HG03342 (cell line): ENCODE measurements at regions not wholly inside any gene's neighbourhood (a gene's known extent, or its start where the extent isn't known, plus 50 kb on each side); places are given as distances from the start of the nearest gene placed in this dataset.

Experiments used
- ATAC-seq: cut with Tn5 transposase; IDR thresholded peaks from one replicate; pipeline ENCODE4 v1.9.1; 2021; ENCODE audit warnings: mild to moderate bottlenecking, moderate library complexity; ENCODE audit not compliant: unreplicated experiment

DNA sequence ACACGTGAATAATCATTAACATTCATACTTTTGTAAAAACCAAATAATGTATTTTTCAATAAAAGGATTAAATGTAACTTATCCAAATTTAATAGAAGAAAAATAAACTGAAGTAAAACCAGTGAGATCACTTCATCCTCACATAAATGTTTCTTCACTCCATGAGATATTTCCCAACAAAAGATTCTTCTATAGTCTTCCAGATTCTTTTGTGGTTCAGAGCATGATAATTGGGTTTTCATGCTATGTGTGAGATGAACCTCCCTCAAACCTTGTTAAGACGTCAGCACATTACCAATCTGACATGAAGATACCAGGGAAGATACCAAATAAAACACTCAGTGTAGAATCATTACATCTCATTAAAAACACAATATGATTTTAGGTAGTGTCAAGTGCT is 62.9 kb upstream of the OXGR1 start:
- no peak for ATAC-seq

DNA sequence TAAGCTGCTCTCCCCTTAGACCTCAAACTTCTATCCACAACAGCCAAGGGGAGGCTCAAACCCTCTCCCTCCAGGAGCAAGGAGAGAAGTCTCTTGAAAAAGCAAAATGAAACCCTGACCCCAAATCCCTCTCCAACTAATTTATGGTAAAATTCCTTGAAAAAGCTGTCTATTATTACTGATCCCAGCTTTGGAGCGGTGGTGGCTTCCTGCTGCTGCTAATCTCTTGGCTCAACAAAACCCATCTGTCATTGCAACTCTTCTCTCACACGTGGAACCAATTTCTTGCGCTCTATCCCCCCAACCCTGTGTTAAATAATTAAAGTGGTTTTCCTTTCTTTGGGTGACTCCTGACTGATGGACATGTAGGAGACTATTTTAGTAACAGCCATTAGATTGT is 64.1 kb upstream of the OXGR1 start:
- no peak for ATAC-seq

DNA sequence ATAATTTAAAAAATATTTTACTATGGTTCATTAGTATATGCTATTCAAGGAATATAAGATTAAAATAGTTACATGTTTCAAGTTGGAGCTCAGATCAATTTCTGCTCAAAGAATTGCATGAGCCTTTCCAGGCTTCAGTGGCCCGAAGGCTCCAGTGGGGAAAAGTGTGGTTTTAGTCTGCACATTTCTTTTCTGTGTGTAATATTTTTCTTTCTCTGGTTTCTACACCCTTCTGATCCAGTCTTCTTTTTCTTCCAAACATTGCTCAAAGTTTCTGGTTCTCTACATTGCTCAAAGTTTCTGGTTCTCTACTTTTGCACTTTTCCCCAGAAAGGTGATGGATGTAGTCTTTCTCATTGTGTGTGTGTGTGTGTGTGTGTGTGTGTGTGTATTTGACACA is 64.7 kb upstream of the OXGR1 start:
- ATAC-seq, result no peak

DNA sequence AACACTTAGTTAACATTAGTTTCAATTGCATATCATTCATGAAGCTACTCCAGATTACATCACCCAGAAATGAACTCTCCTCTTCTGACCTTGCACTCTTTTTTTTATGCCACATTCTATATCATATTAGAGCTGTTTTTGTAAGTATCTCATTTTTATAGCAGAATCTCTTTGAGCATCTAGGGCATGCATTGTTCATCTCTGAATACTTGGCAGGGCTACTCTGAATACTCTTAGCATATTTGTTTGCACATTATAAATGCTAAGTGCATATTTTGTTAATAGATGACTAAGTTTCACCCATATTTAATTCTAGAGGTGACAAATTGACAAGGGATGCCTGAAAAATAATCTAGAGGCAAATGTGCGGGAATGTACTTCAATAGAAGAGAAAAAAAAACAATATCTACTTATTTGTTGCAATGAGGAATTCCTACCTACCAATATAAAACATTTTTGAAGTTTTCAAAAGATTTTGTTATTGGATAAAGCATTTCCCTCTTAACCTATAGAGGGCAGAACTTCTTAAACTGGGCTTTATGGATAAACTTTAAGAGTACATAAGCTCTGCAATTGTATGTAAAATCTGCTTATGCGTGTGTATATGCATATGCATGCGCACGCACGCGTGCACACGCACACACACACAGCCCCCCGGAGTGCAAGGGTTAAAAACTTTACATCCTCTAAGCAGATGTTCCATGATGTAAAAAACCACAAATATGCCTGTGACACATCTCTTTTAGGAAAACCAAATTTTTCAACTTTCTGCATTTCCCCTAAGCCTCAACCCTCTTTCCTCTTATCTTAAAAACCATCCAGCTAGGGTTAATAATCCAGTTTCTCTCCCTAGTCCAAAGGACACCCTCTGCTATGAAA is 73.0 kb upstream of the OXGR1 start:
- ATAC-seq, result no peak

DNA sequence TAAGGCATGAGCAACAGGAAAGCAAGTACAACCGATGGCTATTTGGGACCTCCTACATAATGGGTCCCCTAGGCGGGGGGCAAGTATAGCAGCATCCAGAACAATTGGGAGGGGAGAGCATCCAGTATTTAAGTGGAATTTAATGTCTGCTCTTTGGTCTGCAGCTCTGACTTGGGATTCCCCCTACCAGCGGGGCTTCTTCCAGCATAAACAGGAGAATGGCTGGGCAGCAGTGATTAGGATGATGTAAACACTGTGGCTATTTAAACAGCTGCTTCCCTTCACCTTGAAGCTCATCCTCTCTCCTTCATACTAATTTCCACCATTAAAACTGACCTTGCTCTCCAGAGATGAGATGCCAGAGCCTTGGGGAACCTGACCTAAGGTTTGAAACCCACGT is 73.9 kb upstream of the OXGR1 start:
- ATAC-seq, result no peak

DNA sequence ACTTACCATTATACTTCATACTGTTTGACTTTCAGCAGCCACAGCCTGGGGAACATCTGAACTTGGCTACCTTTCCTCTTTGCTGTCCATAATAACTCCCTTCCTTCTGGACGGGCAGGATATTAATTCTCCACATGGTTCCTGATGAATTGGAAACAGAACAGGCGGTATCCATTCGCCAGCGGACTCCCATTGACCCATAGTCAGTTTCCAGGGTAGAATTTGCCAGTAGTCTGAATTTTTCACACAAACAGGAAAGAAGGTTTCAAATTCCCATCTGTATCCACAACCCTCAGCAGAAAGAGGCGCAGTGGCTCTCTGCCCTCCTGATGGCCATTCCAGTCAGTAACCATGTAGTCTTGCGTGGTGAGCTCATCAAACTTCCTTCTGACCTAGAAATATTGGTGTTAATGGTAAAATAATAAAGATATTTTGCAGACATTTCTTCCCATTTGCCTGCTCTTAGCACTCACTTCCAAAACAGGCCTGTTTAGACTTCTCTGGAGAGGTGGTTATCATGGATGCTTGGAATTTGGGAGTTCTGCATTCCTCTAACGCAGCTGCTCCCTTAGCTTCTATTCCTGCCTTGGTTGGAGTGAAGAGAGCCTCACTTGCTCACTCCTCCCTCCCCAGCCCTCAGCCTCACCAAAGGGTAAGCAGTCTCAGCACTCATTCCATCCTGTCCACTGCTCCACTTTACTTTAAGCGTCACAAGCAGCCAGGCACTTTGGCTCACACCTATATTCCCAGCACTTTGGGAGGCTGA is 75.0 kb upstream of the OXGR1 start:
- ATAC-seq, result no peak

DNA sequence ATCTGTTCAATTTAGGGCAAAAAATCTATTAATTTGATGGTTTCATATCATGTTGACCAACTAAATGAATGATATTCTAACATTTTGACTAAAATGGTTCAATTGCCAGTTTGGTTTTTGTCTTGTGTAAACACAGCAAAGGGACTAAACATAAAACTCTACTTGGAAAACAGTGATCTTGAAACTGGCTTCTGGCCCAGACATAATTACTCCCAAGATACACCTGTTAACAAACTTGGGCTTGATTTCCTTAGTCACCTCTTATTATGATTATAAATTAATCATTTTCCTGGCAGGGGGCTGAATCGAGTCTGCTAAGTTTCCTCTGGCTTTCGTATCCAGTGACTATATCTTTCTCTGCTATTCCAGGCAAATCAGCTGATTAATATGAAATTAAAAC is 78.0 kb upstream of the OXGR1 start:
- no peak for ATAC-seq

DNA sequence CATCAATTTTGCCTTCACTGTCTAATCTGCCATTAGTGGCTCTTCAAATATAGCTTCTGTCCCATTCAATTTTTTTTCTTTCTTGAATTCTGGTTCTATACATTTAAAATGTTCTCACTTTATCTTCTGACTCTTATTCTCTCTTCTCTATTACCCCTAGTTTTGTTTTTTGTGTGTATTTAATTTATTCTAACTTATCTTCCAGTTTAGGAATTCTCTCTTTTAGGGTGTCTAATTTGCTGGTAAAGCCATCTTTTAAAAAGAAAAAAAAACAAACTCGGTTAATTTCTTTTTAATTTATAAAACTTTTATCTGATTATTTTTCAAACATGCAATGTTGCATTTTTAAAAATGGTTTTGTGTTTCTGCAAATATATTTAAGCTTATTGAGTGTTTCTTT is 80.3 kb upstream of the OXGR1 start:
- ATAC-seq, result no peak

DNA sequence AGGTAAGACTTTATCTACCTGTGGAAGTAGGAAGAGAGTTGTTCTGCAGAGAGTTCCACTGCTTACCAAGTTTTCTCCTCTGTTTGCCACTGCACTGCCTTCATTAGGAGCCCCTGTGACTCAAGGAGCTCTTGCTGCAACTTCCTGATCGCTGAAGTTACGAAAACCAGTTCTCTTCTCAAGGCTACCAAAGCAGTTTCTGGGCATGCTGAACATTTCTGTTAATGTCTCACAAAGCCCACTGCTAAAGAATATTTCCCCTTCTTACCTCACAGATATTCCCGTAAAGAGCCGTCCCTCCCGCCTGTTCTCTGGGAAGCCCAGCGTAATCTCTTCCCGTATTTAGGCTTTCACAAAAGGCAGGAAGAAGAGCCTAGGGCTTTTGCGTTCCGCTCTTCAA is 82.6 kb upstream of the OXGR1 start:
- ATAC-seq, result no peak

DNA sequence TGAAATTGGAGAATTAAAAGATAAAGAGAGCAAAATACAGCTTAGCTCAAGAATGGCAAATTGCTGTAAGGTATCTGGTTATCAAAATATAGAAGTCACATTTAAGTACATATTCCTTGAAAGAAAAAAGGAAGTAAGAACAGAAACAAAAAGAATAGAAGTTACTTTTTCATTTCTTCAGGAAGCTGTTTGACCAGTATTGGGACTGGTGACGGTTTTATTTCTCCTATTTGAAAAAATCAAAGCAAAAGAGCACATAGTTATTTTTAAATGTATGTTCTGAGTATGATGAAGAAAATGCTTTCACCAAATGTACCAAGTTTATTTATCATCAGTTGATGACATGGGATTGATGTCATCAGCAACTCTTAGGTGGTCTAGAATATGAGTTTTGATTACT is 83.1 kb upstream of the OXGR1 start:
- ATAC-seq, result no peak

DNA sequence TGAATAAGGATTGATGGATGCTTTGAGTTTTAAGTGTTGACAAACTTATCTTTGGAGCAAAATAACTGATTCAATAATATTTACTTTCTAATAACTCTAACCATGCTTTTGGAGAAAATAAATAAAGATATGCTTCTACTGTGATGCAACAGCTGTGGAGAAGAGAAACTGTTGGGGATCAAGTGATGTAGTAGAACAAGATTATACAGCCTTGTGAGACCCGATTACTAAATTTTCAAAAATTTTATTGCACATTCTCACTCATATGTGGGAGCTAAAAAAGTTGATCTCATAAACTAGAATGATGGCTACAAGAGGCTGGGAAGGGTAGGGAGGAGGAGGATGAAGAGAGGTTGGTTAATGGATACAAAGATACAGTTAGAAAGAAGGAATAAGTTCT is 85.5 kb upstream of the OXGR1 start:
- no peak for ATAC-seq

DNA sequence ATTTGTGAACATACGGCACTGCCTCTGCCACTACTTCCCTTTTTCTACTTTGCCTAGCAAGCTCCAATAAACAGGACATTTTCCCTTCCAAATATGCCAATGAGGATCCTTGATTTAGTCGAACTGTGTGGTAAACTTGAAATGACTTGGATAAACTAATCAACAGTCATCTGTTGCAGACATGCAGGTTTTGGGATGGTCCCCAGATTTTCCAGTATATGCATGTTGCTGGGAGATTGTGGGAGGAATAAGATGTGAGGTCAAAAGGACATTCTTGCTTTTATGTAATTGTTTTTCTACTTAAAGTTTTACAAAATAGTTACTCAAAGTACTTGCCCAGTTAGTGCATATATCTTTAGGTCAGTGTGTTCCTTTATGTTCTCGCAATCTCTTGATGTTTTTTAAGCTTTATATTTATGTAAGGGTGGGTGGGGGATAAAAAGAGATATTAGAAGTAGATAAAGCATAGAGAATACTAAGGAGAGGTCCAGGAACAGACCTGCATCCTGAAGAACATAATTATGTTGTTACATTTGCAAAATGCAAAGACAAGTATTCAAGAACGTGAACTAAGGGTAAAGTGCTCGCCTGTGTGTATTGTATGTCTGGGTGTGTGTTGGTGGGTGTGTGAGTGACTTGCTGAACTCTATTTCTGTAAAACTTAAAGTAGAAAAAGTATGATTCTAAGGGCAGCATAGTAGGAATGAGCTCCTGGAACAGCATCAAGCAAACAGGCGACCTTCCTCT is 88.4 kb upstream of the OXGR1 start:
- no peak for ATAC-seq

DNA sequence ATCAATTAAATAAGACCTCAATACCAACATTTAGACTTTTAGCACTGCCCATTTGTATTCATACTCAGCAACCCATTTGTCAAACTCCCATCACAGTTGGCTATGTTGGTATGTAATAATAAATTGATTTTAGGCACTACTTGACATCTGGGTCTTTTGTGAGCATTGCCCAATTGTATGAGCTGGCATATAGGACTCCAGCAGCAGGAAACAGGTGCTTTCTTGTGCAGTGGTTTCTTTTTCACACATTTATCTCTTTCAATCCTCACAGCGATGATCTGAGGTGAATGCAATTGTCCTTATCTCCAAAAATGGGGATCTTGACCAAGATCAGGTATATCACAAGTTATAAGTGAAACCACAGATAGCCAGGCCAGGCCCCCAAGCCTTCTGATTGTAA is 96.9 kb upstream of the OXGR1 start:
- no peak for ATAC-seq

DNA sequence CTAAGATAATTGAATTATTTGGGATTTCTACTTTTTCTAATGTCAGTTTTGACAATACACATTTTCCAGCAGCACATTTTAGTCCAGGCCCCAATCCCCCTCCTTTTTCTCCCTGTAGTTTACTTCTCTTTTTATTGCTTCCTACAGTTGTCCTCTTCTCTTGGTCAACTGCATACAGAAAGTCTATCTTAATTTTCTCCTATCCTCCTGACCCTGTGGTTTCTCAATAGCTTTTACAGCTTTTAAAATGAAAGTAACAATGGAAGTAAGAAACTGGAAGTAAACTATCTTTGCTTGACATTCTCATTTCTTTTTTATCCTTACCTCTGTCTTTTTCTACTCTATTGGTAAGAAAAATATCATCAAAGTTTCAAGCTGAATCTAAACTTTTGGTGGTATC is 106.5 kb upstream of the OXGR1 start:
- no peak for ATAC-seq

DNA sequence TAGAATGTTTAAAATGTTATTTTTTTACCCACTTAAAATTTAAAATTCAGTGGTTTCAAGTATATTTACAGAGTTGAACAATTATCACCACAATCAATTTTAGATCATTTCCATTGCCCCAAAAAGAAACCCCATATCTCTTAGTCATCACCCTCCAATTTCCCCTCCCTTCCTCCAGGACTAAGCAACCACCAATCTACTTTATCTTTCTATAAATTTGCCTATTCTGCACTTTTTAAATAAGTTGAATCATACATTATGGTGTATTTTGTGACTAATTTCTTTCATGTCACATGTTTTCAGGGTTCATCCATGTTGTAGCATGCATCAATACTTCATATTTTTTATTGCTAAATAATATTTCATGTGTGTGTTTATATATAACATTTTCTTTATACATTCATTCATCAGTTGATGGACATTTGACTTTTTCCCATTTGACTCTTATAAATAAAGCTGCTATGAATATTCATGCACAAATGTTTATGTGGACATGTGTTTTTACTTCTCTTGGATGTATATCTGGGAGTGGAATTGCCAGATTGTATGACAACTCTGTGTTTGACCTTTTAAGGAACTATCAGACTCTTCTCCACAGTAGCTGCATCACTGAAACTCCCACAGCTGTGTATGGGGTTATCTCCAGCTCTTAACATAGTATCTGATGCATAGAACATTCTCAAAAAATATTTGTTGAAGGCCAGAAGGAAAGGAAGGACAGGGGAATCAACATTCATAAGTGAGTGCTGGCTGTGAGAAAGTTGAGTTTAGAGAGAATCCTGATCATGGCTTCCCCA is 107.8 kb upstream of the OXGR1 start:
- no peak for ATAC-seq

DNA sequence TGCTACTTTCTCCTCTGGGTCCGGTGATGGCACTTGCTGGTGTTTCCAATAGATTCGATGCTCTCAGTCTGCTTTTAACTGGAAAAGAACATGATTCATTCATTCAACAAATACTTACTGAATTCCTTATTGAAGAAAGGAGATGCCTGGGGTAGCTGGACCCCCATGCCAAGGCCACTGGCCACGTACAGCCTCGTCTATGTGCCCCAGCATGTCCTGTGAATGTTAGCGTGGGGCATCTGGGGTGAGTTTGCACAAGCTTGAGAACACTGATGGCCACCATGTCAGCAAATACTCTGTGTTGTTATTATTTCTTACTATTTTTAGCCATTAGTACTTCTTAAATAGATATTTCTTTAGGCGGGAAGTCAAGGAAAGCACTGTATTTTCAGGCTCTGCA is 112.0 kb upstream of the OXGR1 start:
- no peak for ATAC-seq

DNA sequence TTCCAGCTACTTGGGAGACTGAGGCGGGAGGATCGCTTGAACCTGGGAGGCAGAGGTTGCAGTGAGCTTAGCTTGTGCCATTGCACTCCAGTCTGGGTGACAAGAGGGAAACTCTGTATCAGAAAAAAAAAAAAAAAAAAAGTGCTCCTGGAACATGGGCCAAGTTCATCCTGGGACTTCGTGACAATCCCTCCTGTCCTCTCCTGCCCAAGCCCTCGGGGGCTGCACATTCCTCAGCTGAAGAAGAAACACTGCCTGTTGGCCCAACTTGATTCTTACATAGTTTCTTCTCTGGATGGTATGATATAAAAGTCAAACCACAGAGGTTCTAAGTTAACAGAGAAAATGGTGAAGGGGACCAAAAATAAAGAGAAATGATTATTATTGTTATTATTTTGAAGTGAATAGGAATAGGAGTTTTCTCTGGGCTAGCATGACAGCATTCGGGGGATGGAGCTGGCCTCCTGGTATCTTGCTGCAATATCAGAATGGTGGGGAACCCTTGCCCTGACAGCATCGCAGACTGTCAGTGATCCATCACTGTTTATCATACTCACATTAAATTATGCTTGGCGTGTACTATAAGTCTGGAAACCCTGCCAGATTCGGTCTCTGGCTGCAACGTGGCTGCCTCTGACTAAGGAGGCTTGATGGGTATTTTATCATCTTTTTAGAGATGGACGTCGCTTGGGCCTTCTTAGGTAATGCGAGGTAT is 113.7 kb upstream of the OXGR1 start:
- ATAC-seq, result no peak

DNA sequence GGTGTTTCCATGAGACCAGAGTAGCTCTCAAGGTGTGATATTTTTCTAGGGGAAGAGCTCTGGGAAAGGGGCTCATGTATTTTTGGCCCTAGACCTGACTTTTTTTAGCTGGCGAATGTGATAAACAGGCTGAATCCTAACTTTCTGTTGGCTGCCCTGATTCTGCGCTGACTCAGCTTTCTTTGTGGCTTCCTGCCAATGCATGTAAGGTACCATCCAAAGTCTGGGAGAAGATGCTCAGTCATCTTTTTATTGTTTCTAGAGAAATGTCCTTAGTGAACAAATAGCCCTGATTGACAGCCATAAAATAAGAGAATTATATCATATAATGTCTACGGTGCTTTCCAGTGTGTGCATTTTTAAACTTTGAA is 113.6 kb upstream of the MBNL2 start:
- ATAC-seq, result no peak

DNA sequence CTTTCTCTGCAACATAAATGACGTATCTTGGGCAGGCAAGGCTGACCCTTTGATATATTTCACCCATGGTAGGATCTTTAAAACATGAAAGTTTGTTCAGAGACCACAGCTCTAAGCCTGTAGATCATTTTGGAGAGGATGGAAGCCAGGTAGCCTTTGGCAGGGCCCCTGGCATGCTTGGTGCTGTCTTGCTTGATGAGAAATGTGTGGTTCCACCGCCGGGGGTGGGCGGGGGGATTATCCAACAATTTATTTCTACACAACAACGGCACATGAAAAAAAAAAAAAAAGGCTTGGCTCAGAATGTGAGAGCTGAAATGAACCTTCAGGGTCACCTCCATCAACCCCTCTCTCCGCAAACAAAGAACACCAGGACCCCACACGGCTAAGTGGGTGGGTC is 112.9 kb upstream of the MBNL2 start:
- ATAC-seq, result no peak

DNA sequence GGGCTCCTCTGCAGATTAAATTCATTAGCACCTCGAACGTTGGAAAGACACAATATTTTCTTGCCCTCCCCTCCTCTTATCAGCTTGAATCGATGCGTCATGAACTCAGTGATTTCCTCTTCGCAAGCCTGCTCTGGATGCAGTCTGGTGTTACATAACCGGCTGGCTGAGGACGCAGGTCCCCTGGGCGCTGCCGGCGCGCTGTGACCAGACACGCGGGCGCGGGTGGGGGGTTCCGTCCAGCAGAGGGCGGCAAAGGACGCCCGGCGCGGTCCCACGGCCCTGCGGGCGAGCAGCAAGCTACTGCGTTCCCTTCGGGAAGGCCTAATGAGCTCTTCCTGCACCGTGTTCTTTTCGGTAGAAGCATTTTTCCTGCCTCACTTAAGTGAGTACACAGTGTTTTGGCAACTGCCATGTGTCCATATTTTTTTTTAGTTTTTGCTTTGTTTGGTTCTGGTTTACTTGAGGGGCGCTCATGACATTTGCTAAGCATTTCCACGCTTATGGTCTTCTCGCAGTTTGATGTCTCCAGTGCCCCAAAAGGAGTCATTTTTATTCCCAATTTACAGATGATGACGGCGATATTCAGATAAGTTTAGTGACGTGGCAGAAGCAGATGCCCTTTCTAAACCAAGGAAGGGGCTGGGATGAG is 112.2 kb upstream of the MBNL2 start:
- ATAC-seq, result peak; percentile 96
